ENCODE measurements at regions not wholly inside any gene's neighbourhood (a gene's known extent, or its start where the extent isn't known, plus 50 kb on each side); places are given as distances from the start of the nearest gene placed in this dataset.
"Not testable (repeated sequence)": the region's sequence is repeated elsewhere in the genome, so short reads cannot be mapped to it uniquely, and the experiment has no call there.

DNA sequence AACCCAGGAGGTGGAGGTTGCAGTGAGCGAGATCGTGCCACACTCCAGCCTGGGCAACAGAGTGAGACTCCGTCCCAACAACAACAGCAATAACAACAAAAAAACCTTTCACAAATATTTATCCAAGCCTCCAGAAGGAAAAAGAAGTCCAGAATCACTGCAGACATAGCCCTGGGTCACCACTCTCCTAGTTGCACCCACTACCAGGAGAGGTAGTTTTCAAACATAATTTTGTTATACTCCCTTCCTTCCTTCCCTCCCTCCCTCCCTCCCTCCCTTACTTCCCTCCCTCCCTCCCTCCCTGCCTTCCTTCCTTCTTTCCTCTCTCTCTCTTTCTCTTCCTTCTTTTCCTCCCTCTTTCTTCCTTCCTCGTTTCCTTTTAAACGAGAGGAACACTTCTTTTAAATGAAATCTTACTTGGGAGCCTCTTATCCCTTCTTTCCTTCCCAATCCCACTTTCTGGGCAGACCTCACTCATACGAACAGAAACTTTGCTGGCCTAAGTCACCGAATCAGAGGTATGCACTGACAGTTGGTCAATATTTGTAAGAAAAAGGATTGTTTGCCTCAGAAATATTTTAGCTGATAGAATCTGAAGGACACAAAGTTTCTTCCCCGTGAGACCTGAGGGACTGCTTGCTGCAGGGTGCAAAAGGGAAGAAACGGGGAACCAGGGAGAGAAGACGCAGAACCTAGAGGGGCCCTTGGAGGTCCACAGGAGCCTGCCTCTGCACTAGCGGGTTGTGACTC lies 88.1 kb upstream of the AGAP1 start:
- Mint-ChIP-seq H3K36me3 (no peaks in the 10 kb centered on the region), H3K9me3 (no peaks in the 10 kb centered on the region), H3K4me3 (no peak overlapping the region), H3K27ac (no peak overlapping the region), H3K4me1 (no peaks in the 10 kb centered on the region)
- DNase-seq (ENCODE audit: low spot score in 2 of 2) (no peak), ATAC-seq (no peak)

DNA sequence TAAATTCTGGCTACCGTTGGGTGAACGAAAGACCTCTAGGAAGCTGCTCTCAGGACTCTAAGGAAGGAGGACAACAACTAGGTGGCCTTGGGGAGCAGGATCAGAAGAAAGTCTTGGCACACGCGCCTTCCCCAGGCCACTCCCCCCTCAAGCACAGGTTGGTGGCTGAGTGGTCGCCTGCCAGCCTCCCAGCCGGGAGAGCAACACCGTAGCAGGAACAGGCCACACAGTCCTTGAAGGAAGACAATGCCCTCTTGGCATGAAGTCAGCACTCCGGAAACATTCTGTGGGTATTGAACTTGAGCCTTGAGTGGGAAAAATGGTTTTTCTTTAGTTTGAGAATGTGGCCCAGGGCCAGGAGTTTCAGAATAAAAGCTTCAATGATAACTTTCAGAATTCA lies 87.4 kb upstream of the AGAP1 start:
- no peak for ATAC-seq
- no peak for DNase-seq (ENCODE audit: low spot score in 2 of 2)
- no peak overlapping the region for H3K4me3 Mint-ChIP-seq
- H3K27ac Mint-ChIP-seq = no peak overlapping the region
- no peaks in the 10 kb centered on the region for H3K36me3 Mint-ChIP-seq
- H3K9me3 Mint-ChIP-seq = no peaks in the 10 kb centered on the region
- H3K4me1 Mint-ChIP-seq = no peaks in the 10 kb centered on the region

DNA sequence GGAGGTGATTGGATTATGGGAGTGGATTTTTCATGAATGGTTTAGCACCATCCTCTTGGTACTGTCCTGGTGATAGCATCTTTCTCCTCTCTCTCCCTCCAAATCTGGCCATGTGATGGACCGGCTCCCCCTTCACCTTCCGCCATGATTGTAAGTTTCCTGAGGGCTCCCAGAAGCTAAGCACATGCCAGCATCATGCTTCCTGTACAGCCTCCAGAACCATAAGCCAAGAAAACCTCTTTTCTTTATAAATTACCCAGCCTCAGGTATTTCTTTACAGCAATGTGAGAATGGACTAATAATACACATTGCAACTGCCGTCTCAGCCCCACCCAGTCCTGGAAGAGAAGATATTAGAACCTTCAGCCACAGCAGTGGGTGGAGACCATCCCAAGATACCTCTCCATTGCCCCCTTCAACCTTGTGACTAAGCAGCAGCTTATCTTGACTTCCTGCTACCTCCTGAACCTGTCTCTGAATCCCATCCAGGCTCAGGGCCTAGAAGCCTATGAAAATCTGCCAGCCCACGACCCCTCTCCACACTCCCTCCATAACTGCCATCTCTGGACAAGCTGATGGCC lies 81.8 kb upstream of the AGAP1 start:
- ATAC-seq = no peak
- H3K4me1 Mint-ChIP-seq = no peaks in the 10 kb centered on the region
- H3K4me3 Mint-ChIP-seq = no peak overlapping the region

DNA sequence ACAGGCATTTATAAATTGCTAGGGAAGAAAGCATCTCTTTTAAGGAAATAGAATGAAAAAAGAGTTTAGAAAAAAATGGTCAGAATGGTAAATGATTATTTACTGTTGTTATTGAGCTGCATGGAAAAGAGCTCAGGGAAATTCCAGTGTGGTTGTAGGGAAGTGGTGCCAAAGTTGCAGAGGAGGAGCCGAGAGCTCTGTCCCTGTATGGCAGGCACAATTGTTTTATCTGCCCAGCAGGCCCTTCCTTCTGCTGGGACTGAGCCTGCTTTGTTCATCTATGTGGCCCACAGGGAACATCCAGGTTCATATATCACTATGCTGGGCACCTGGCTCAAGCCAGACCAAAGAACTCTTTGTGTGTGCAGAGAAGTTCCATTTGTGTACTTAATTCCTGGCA lies 80.8 kb upstream of the AGAP1 start:
- Mint-ChIP-seq H3K4me3 (no peak overlapping the region), H3K4me1 (no peaks in the 10 kb centered on the region), H3K36me3 (no peaks in the 10 kb centered on the region), H3K27ac (no peak overlapping the region), H3K9me3 (peaks cover 6% of the 10 kb centered on the region)
- ATAC-seq = no peak
- no peak for DNase-seq (ENCODE audit: low spot score in 2 of 2)

More for the DNA sequence above, 81.8 kb upstream of the AGAP1 start:
- no peak for DNase-seq (ENCODE audit: low spot score in 2 of 2)
- Mint-ChIP-seq H3K36me3 (no peaks in the 10 kb centered on the region), H3K9me3 (peaks cover 6% of the 10 kb centered on the region), H3K27ac (no peak overlapping the region)

DNA sequence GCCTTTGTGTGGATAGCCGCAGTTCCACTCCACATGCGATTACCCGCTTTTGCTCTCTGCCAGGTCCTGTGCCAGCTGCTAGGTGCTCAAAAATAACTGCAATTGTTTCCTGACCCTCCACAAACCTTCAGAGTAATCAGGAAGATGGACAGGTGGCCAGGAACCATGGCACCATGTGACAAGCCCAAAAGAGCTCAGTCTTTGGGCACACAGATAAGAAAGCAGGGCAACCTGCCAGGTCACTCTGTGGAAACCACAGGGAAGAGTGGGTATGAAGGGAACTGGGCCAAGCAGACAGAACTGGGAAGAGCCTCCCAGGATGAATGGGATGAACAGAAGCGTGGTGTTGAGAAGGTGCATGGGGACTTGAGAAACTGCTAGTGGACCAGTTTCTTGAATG lies 79.4 kb upstream of the AGAP1 start:
- Mint-ChIP-seq H3K4me1 (no peaks in the 10 kb centered on the region), H3K36me3 (no peaks in the 10 kb centered on the region), H3K27ac (no peak overlapping the region), H3K4me3 (no peak overlapping the region), H3K9me3 (peaks cover 6% of the 10 kb centered on the region)
- no peak for ATAC-seq
- DNase-seq (ENCODE audit: low spot score in 2 of 2) = no peak

GRCh38 chr2:235416858-235417499 lies 76.9 kb upstream of the AGAP1 start:
- H3K27ac Mint-ChIP-seq = no peak overlapping the region
- DNase-seq (ENCODE audit: low spot score in 2 of 2) (no peak), ATAC-seq (no peak)

GRCh38 chr2:235418918-235419317 lies 74.9 kb upstream of the AGAP1 start:
- Mint-ChIP-seq H3K9me3 (no peaks in the 10 kb centered on the region), H3K4me3 (no peak overlapping the region), H3K36me3 (no peaks in the 10 kb centered on the region), H3K4me1 (no peaks in the 10 kb centered on the region), H3K27ac (no peak overlapping the region)
- DNase-seq (ENCODE audit: low spot score in 2 of 2) (no peak), ATAC-seq (no peak)

More at GRCh38 chr2:235416858-235417499, 76.9 kb upstream of the AGAP1 start:
- Mint-ChIP-seq H3K9me3 (peaks cover 6% of the 10 kb centered on the region), H3K36me3 (no peaks in the 10 kb centered on the region), H3K4me1 (no peaks in the 10 kb centered on the region), H3K4me3 (no peak overlapping the region)

GRCh38 chr2:235419996-235420395 lies 73.8 kb upstream of the AGAP1 start:
- Mint-ChIP-seq H3K36me3 (no peaks in the 10 kb centered on the region), H3K27ac (no peak overlapping the region), H3K9me3 (no peaks in the 10 kb centered on the region), H3K4me3 (no peak overlapping the region), H3K4me1 (no peaks in the 10 kb centered on the region)
- ATAC-seq = no peak
- DNase-seq (ENCODE audit: low spot score in 2 of 2) = no peak

DNA sequence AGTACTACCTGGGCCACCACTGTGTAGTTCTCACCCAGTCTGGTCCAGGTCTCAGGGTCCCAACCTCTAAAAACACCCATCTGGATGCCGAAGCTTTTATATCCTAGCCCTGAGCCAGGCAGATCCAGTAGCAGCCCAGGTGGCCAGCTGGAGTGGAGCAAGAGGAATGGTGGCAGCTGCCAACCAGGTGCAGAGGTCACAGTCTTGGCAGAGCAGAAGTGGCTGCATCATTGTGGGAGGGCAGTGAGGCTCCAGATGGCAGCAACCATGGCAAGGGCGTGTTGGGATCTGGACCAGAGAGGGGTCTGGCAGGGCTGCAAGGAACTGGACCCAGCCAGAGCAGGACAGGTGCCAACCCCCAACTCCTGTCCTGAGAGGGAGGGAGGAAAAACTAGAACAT lies 72.2 kb upstream of the AGAP1 start:
- no peak for DNase-seq (ENCODE audit: low spot score in 2 of 2)
- Mint-ChIP-seq H3K4me1 (no peaks in the 10 kb centered on the region), H3K27ac (no peak overlapping the region), H3K36me3 (no peaks in the 10 kb centered on the region), H3K4me3 (no peak overlapping the region), H3K9me3 (no peaks in the 10 kb centered on the region)
- no peak for ATAC-seq

- DNase-seq (ENCODE audit: low spot score in 2 of 2) (no peak), ATAC-seq (no peak)
- Mint-ChIP-seq H3K4me1 (no peaks in the 10 kb centered on the region), H3K36me3 (no peaks in the 10 kb centered on the region), H3K27ac (no peak overlapping the region), H3K4me3 (no peak overlapping the region), H3K9me3 (no peaks in the 10 kb centered on the region)
Observed at GRCh38 chr2:235430366-235431083, 63.3 kb upstream of the AGAP1 start.

GRCh38 chr2:235432741-235433520 lies 60.9 kb upstream of the AGAP1 start:
- Mint-ChIP-seq H3K36me3 (no peaks in the 10 kb centered on the region), H3K9me3 (peaks cover 4% of the 10 kb centered on the region), H3K4me3 (no peak overlapping the region), H3K4me1 (no peaks in the 10 kb centered on the region), H3K27ac (no peak overlapping the region)
- DNase-seq (ENCODE audit: low spot score in 2 of 2) = no peak
- ATAC-seq = no peak

DNA sequence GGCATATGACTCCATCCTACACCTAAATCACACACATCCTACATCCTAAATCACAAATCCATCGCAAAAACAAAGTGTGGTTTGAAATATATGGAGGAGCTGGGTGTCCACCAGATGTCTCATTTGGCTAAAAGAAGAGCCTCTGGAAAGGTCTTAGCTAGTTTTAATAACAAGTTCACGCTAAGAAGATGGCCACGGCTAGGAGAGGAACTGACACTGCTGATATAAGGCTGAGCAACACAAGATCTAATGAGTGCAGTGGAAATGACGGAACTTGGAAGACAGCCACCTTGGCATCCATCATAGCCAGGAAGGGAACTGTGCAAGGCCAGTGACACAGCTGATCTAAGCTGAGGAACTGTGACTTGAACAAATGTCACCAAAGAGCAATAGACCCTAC lies 60.0 kb upstream of the AGAP1 start:
- Mint-ChIP-seq H3K4me1 (no peaks in the 10 kb centered on the region), H3K36me3 (no peaks in the 10 kb centered on the region), H3K27ac (no peak overlapping the region), H3K9me3 (peaks cover 4% of the 10 kb centered on the region), H3K4me3 (no peak overlapping the region)
- no peak for DNase-seq (ENCODE audit: low spot score in 2 of 2)
- no peak for ATAC-seq

GRCh38 chr2:235439959-235440662 lies 53.7 kb upstream of the AGAP1 start:
- Mint-ChIP-seq H3K9me3 (peaks cover 4% of the 10 kb centered on the region), H3K4me1 (no peaks in the 10 kb centered on the region), H3K4me3 (no peak overlapping the region), H3K27ac (no peak overlapping the region), H3K36me3 (no peaks in the 10 kb centered on the region)
- ATAC-seq (no peak), DNase-seq (ENCODE audit: low spot score in 2 of 2) (no peak)

- H3K36me3 Mint-ChIP-seq; H3K9me3 Mint-ChIP-seq; H3K27ac Mint-ChIP-seq; DNase-seq (ENCODE audit: low spot score in 2 of 2); ATAC-seq; H3K4me3 Mint-ChIP-seq; H3K4me1 Mint-ChIP-seq: not testable (repeated sequence)
Observed at GRCh38 chr2:235443580-235443979, 50.3 kb upstream of the AGAP1 start.
